Astrocyte (in vitro differentiated cells and primary cell): ENCODE measurements at regions not wholly inside any gene's neighbourhood (a gene's known extent, or its start where the extent isn't known, plus 50 kb on each side); places are given as distances from the start of the nearest gene placed in this dataset.
"Not testable (repeated sequence)": the region's sequence is repeated elsewhere in the genome, so short reads cannot be mapped to it uniquely, and the experiment has no call there.

Experiments
- DNase-seq: peaks from one replicate; pipeline ENCODE4 v3.0.0-alpha.2; 2010; ENCODE audit warnings: low read depth
- FAIRE-seq: peaks from 2 replicates; lab custom pipeline; 2011; peaks lifted over from hg19 to GRCh38; lab: Jason Lieb, UNC
- H2AFZ ChIP-seq: 2 replicates; pipeline ENCODE4 v1.6.0; 2012; ENCODE audit warnings: low read depth, low read length, inconsistent platforms
- H3K27ac ChIP-seq: 2 replicates; pipeline ENCODE4 v1.5.1; 2011; ENCODE audit warnings: low read depth, low read length, inconsistent platforms
- H3K27me3 ChIP-seq: 2 replicates; pipeline ENCODE4 v1.6.0; 2011; ENCODE audit warnings: low read length, inconsistent platforms; ENCODE audit not compliant: insufficient read depth
- H3K36me3 ChIP-seq: 2 replicates; pipeline ENCODE4 v1.5.1; 2011; ENCODE audit warnings: low read length, inconsistent platforms; ENCODE audit not compliant: insufficient read depth
- H3K4me1 ChIP-seq: 2 replicates; pipeline ENCODE4 v1.5.1; 2011; ENCODE audit warnings: low read length, inconsistent platforms; ENCODE audit not compliant: insufficient read depth
- H3K4me2 ChIP-seq: 2 replicates; pipeline ENCODE4 v1.6.0; 2012; ENCODE audit warnings: low read length, inconsistent platforms
- H3K4me3 ChIP-seq: 2 replicates; pipeline ENCODE4 v1.5.1; 2011; ENCODE audit warnings: low read depth, mild to moderate bottlenecking, low read length, inconsistent platforms; ENCODE audit not compliant: insufficient read depth
- H3K79me2 ChIP-seq: 2 replicates; pipeline ENCODE4 v1.6.0; 2012; ENCODE audit warnings: mild to moderate bottlenecking, low read length, inconsistent platforms; ENCODE audit not compliant: insufficient read depth
- H3K9ac ChIP-seq: 2 replicates; pipeline ENCODE4 v1.6.0; 2012; ENCODE audit warnings: mild to moderate bottlenecking, low read length, inconsistent platforms
- H3K9me3 ChIP-seq: 2 replicates; pipeline ENCODE4 v1.5.1; 2012; ENCODE audit warnings: low read depth, mild to moderate bottlenecking, low read length, inconsistent platforms; ENCODE audit not compliant: insufficient read depth
- H4K20me1 ChIP-seq: 2 replicates; pipeline ENCODE4 v1.6.0; 2012; ENCODE audit warnings: low read length, inconsistent platforms; ENCODE audit not compliant: insufficient read depth
- H3K27ac Mint-ChIP-seq: one replicate; pipeline ENCODE4 v1.8.0; 2021; ENCODE audit warnings: mild to moderate bottlenecking, mixed read lengths; ENCODE audit not compliant: unreplicated experiment
- H3K27me3 Mint-ChIP-seq: one replicate; pipeline ENCODE4 v1.8.0; 2021; ENCODE audit warnings: low read depth, mixed read lengths; ENCODE audit not compliant: unreplicated experiment
- H3K36me3 Mint-ChIP-seq: one replicate; pipeline ENCODE4 v1.8.0; 2021; ENCODE audit warnings: low read depth, mixed read lengths; ENCODE audit not compliant: unreplicated experiment
- H3K4me1 Mint-ChIP-seq: one replicate; pipeline ENCODE4 v1.8.0; 2021; ENCODE audit warnings: low read depth, mixed read lengths; ENCODE audit not compliant: unreplicated experiment
- H3K4me3 Mint-ChIP-seq: one replicate; pipeline ENCODE4 v1.8.0; 2021; ENCODE audit warnings: mild to moderate bottlenecking, moderate library complexity, mixed read lengths; ENCODE audit not compliant: unreplicated experiment
- H3K9me3 Mint-ChIP-seq: one replicate; pipeline ENCODE4 v1.8.0; 2021; ENCODE audit warnings: mild to moderate bottlenecking, mixed read lengths; ENCODE audit not compliant: unreplicated experiment
- EZH2 ChIP-seq: IDR thresholded peaks from 2 replicates; pipeline ENCODE4 v1.6.1; 2012; ENCODE audit warnings: mild to moderate bottlenecking, low read length, inconsistent platforms; ENCODE audit not compliant: insufficient read depth
- TF ChIP-seq, protein P1 (sequence below): IDR thresholded peaks from 2 replicates; pipeline ENCODE4 v1.5.1; 2011; ENCODE audit warnings: low read depth, mild to moderate bottlenecking, inconsistent platforms, low read length, moderate library complexity; ENCODE audit not compliant: insufficient read depth

DNA sequence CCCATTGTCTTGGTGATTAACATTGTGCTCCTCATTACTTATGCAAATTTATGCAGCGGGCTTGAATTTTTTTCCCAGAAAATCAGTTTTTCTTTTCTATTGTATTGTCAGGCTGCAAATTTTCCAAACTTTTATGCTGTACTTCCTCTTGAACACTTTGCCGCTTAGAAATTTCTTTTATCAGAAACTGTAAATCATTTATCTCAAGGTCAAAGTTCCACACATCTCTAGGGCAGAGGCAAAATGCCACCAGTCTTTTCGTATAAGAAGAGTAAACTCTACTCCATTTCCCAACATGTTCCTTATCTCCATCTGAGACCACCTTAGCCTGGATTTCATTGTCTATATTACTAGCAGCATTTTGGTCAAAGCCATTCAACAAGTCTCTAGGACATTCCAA, 113.9 kb upstream of the OLFM3 start:
- Histone ChIP-seq H3K27ac (no peak overlapping the region), H3K79me2 (no peaks in the 10 kb centered on the region), H3K27me3 (no peaks in the 10 kb centered on the region), H3K4me3 (no peak overlapping the region), H4K20me1 (no peaks in the 10 kb centered on the region), H3K4me1 (no peaks in the 10 kb centered on the region), H3K36me3 (no peaks in the 10 kb centered on the region), H3K9me3 (no peaks in the 10 kb centered on the region), H3K4me2 (no peak overlapping the region), H2AFZ (no peak overlapping the region), H3K9ac (no peak overlapping the region)
- DNase-seq = no peak
- H3K36me3 Mint-ChIP-seq = no peaks in the 10 kb centered on the region
- no peak for FAIRE-seq
- no peak for TF ChIP-seq EZH2
- TF ChIP-seq, protein P1, sequence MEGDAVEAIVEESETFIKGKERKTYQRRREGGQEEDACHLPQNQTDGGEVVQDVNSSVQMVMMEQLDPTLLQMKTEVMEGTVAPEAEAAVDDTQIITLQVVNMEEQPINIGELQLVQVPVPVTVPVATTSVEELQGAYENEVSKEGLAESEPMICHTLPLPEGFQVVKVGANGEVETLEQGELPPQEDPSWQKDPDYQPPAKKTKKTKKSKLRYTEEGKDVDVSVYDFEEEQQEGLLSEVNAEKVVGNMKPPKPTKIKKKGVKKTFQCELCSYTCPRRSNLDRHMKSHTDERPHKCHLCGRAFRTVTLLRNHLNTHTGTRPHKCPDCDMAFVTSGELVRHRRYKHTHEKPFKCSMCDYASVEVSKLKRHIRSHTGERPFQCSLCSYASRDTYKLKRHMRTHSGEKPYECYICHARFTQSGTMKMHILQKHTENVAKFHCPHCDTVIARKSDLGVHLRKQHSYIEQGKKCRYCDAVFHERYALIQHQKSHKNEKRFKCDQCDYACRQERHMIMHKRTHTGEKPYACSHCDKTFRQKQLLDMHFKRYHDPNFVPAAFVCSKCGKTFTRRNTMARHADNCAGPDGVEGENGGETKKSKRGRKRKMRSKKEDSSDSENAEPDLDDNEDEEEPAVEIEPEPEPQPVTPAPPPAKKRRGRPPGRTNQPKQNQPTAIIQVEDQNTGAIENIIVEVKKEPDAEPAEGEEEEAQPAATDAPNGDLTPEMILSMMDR = no peak
- no peaks in the 10 kb centered on the region for H3K27me3 Mint-ChIP-seq
- H3K9me3 Mint-ChIP-seq = no peaks in the 10 kb centered on the region
- no peak overlapping the region for H3K4me3 Mint-ChIP-seq
- no peak overlapping the region for H3K27ac Mint-ChIP-seq
- H3K4me1 Mint-ChIP-seq = no peaks in the 10 kb centered on the region

GRCh38 chr1:102109493-102109892, 112.8 kb upstream of the OLFM3 start:
- H3K4me3 ChIP-seq, H3K4me2 ChIP-seq, DNase-seq, H3K27ac Mint-ChIP-seq, H3K4me1 ChIP-seq, H2AFZ ChIP-seq, H3K9me3 ChIP-seq, H3K27ac ChIP-seq, H3K27me3 ChIP-seq, H3K36me3 Mint-ChIP-seq, H3K4me3 Mint-ChIP-seq, H3K36me3 ChIP-seq, FAIRE-seq, H3K9ac ChIP-seq, H3K4me1 Mint-ChIP-seq, H3K27me3 Mint-ChIP-seq, H4K20me1 ChIP-seq, H3K9me3 Mint-ChIP-seq, H3K79me2 ChIP-seq: not testable (repeated sequence)

GRCh38 chr1:102107441-102107840, 110.7 kb upstream of the OLFM3 start:
- Histone ChIP-seq H3K4me2 (no peak overlapping the region), H3K27ac (no peak overlapping the region), H3K4me1 (no peaks in the 10 kb centered on the region), H3K36me3 (no peaks in the 10 kb centered on the region), H4K20me1 (no peaks in the 10 kb centered on the region), H2AFZ (no peak overlapping the region), H3K9ac (no peak overlapping the region), H3K27me3 (no peaks in the 10 kb centered on the region), H3K4me3 (no peak overlapping the region), H3K79me2 (no peaks in the 10 kb centered on the region), H3K9me3 (no peaks in the 10 kb centered on the region)
- TF ChIP-seq EZH2 = no peak
- TF ChIP-seq, protein P1 = no peak
- Mint-ChIP-seq H3K27me3 (no peaks in the 10 kb centered on the region), H3K4me1 (no peaks in the 10 kb centered on the region), H3K27ac (no peak overlapping the region), H3K36me3 (no peaks in the 10 kb centered on the region), H3K4me3 (no peak overlapping the region), H3K9me3 (no peaks in the 10 kb centered on the region)
- FAIRE-seq (no peak), DNase-seq (no peak)
